SK-N-DZ (cell line): ENCODE measurements at regions not wholly inside any gene's neighbourhood (a gene's known extent, or its start where the extent isn't known, plus 50 kb on each side); places are given as distances from the start of the nearest gene placed in this dataset.
"Not testable (repeated sequence)": the region's sequence is repeated elsewhere in the genome, so short reads cannot be mapped to it uniquely, and the experiment has no call there.

ENCODE experiments used
- DNase-seq: peaks from one replicate; pipeline ENCODE4 v3.0.0-alpha.2; 2015; ENCODE audit warnings: low spot score

DNA sequence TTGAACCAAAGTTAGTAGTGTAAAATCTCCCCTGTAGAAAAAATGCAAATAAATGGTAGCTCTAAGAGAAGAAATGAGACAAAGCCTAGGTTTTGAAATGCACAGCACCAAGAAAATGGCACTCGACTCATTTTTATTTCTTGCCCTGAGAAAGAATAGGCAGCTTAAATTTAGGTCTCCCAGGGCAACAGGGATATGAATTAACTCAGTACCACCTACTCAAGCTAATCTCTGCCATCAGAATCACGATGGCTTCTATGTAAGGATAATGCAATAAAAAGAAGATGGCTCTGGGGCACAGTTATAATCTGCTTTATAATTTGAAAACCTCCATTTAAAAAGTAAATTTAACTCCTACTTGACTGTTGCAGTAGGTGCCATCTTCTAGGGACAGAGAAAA, 1784.3 kb downstream of the LRRC4C start:
- DNase-seq, result peak; percentile 43

DNA sequence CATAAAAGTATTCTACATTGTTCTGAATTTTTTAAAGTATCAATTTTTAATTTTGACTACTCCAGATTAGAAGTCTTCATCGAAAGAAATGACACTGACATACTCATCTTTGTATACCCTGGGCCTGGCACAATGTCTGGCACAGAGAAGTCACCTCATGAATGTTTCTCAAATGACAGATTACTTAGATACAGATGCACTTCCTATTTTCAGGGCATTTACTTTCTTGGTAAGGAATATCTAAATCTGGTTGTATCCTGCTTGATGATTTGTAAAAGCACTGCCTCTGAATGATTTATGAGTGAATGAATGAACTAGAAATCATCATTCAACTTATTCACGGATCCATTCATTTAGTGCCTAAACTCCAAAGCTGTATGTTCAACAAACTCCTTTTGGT, 1784.7 kb downstream of the LRRC4C start:
- peak; percentile 8 for DNase-seq

DNA sequence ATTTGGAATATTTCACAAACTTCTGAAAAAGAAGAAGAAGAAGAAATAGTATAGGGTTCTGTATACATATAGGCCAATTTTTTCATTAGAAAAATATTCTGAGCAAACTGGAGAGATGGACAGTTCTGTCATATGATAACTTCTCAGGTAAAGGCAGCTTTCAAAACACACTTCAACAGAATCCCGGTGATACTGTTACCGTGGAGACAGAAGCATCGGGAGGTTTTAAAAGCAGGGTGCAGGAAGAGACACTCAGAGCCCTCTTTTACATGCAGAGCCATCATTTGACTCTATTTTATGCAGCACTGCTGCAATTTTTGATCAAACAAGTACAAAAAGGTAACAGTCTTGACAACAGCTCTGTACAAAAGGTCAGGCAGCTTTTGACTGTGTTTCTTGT, 1785.4 kb downstream of the LRRC4C start:
- DNase-seq, result no peak

DNA sequence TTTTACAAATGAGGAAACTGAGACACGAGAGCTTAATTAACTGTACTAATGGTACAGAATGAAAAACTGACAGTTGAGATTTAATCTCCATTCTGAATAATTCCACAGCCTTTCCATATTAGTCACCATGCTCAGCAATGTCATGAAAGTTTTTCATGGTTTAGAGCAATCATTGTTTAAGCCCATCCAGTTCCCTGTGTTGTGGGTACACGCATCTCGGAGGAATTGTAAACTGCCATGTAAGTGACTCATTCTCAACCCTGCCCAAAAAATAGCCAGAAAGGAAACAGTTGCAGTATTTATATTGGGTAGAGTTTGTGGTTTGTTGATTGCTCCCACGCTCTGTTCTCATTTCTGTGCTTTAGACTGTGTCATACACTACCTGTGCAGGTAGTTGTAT, 1790.8 kb downstream of the LRRC4C start:
- DNase-seq, result no peak

DNA sequence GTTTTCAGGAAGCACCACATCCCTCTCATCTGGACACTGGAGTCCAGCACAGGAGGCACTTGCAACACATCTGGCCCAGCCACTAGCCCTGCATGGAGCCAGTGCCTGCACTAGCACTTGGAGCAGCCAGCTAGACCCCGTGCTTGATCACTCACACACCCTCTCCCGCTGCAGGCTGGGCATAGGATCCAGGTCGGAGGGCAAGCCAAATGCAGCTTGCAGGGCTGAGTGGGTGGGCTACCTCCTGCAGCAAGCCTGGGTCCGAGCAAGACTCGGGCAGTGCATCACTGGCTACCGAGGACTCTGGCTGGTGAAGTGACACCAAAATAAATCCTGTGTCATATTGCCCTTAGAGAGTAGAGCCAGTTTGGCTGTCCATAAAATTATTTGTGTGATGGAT, 1795.4 kb downstream of the LRRC4C start:
- no peak for DNase-seq

DNA sequence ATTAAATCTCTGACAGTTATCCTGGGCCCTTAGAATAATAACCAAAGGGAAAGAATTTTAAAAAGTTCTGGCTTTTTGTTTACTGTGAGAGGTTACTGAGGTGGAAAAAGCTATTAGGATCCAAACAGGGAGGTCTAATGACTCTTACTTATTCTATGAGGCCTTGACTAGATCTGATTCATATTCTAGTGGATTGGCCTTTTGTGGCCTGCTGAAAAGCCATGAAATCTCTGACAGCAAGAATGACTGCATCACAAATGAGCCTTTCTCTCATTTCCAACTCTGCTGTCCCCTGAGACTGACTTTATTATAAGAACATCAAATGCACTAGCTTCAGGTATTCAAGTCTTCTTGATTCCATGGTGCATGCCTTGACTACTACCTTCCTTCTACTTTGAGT, 1797.6 kb downstream of the LRRC4C start:
- DNase-seq, result no peak

DNA sequence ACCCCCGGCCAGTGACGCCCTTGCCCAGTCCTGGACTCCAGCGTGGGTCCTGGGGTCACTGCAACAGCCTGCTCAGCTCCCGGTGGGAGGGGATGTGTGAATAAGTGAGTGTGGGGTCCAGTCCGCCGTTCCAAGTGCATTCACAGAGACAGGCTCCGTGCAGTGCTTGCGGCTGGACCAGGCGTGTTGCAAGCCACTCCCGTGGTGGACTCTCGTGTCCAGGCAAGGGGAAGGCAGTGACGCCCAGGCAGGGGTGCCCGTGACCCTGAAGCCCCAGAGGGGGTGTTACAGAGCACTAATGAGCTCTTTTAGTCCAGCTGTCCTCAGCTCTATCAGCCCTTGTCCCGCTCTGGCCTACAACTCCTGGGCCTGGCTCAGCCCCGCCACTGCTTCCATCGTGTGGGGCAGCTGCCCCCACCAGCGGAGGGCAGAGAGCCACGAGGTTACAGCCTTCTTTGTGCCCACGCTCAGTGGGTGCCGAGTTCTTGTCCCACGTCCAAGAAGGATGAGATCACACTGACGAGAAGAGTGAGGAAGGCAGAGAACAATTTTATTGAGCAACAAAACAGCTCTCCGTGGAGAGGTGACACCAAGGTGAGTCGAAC, 1807.5 kb downstream of the LRRC4C start:
- DNase-seq, result no peak

DNA sequence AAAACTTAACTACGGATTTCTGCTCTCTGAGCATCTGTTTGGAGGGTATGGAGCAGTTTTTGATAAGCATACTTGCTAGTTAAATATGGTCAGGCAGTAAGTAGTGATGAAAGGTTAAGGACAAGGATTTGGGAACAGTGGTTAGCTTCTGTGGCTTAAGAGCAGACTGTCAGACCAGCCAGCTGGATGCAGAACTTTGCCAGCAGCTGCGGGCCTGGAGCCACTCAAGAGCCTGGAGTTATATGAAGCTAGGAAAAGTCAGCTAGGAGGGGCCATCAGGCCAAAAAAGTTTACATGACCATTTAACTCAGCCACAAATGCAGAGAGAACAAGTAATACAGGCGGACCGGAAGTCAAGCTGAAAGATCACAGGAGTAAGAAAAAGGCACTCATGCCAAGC, 1817.7 kb downstream of the LRRC4C start:
- no peak for DNase-seq

DNA sequence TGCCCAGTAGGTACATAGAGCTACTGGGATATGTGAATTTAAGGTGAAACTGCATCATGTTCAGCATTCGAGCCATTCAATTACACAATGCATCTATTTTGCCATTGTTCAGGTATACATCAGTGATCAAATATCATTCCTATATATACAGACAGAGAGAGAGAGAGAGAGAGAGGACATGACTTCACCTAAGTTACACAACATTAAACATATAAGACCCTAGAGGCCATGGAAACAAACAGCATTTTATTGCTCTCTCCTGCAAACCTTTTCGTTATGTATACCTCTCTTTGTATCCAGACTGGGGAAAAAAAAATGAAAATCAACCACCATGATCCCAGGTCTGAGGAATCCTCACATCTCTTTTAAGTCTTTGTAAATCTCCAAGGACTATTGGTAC, 1829.1 kb downstream of the LRRC4C start:
- no peak for DNase-seq

DNA sequence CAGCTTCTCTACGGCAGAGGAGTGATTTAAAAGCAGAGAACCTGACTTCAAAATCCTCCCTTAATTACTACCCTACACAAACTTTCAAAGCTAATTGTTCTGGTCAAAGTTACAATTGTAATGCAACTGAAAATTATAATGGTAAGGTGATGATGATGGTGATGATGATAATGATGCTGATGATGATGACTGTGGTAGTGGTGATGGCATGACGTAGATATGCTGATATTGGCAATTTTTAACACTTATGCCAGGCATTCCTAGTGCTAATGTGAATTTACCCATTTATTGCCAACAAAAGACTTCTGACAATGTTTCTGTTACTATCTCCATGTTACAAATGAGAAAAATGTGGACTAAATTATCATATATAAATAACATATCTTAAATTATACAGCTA, 1831.1 kb downstream of the LRRC4C start:
- no peak for DNase-seq

DNA sequence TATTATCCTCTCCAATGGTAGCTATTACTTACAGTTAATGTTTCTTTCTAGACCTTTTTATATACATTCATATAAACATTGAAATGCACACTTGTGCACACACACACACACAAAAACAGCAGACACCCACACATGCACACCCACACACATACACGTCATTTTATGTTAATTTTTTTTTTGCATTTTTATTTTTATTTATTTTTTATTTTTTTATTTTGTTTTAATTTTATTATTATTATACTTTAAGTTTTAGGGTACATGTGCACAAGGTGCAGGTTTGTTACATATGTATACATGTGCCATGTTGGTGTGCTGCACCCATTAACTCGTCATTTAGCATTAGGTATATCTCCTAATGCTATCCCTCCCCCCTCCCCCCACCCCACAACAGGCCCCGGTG, 1839.1 kb downstream of the LRRC4C start:
- not testable (repeated sequence) for DNase-seq

DNA sequence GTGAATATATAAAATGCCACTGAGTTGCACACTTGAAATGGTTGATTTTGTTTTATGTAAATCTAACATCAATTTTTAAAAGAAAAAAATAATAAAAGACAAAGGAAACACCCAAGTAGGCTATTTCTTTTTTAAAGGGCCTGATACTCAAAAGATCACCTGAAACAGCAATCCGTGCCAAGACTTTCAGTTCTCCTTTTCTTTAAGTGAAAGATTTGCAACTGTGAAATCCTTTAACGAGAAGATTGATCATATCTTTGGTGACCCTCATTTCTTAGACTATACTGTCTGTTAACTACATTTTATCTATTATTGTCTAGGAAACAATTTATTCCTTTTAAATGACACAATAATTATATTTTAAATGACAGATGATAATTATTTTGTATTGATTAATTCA, 1841.5 kb downstream of the LRRC4C start:
- no peak for DNase-seq

DNA sequence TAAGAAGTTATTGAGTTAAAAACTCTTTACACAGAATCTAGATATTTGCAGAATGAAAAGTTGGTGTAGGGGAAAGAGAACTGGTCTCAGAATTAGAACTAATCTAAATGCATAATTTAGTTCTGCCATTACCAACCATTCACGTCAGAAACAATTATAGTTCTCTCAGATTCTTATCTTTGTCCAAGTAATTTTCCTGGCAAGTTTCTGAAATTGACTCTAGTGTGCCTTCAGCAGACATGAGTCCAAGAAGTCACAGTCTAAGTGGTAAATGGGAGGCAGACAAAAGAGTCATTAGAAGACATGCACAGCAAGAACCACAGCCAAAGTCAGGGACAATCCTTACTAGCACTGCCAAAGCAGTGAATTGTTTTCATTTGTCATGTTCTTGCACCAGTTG, 1870.1 kb downstream of the LRRC4C start:
- DNase-seq, result peak; percentile 91

DNA sequence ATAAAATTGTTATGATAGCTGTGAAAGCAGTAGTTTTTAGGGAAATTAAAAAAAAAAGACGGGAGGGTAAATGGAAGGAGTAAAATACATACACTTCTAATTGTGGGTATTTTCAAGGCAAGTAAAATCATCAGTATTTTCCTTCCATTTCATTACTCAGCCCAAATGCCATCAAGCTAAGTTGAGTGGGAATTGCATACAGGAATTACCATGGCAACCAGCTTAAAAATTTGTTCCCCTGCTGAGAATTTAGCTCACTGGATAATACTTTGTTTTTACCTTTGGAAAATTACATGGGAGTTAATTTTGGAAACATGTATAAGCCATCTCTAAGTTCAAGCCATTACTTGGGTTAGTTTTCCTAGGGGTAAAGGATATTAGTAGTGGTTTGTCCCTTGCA, 1873.4 kb downstream of the LRRC4C start:
- no peak for DNase-seq

DNA sequence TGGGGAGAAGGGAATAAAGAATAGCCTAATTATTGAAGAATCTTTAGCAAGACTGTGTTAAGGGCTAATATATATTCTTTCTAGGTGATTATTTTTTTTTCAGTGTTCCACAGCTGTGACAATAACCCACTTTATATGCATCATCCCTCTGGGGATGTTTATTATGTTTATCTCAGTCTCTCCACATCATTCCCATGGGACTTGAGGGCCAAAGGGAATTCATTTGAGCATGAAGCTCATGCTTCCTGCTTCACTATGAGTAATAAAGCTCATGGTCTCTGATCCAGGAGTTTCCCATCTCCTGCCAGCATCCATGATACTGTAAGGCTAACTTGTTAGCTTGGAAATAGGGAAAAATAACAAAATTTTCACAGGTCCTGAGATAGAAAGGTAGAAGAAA, 1888.4 kb downstream of the LRRC4C start:
- no peak for DNase-seq

DNA sequence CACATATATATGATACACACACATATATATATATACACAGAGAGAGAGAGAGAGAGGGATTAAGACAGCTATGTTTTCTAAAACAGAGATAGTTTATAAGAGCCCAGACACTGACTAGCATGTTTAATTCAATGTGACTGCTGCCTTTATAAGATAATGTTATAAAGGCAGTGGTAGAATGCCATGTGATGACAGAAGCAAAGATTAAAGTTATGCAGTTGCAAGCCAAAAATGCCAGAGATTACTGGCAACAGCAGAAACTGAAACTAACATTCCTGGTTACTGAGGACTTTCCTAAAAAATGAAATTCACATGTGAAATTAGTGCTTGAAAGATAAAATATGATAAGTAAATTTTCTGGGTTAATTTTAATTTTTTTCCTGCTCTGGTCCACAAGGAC, 1888.9 kb downstream of the LRRC4C start:
- peak; percentile 5 for DNase-seq

DNA sequence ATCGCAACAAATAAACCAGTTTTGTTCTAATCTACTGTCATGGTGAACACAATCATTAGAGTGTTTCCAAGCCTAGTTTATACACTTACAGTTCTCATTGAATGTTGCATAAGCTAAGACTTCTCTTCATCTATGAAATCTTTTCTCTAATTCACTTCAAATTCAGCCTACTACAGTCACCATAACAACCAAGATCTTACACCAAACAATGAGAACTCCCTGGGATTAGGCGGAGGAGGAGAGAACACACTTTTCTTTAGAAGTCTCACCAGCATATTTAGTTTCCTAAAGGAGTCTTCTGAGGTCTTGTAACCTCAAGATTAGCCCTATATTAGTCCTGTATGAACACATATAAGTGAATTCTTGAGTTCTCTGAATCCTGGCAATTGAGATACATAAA, 1889.7 kb downstream of the LRRC4C start:
- DNase-seq, result no peak

DNA sequence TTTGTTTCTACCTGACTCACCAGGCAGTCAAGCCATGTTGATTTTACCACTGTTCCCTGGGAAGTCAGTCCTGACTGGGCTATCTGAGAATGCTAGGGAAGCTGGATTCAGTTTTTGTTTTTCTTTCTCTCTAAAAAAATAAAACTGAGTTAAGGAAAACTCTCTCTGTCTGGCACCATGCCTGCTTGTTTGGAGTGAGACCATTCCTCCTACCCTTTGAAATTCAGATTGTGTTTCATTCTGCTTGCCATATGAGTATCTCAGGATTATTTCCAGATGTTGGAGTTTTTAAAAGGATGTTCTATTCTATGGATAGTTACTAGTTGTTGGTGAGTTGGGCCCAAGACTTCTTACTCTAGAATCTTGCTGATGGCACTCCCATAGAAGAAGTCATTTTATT, 1917.0 kb downstream of the LRRC4C start:
- DNase-seq, result no peak

DNA sequence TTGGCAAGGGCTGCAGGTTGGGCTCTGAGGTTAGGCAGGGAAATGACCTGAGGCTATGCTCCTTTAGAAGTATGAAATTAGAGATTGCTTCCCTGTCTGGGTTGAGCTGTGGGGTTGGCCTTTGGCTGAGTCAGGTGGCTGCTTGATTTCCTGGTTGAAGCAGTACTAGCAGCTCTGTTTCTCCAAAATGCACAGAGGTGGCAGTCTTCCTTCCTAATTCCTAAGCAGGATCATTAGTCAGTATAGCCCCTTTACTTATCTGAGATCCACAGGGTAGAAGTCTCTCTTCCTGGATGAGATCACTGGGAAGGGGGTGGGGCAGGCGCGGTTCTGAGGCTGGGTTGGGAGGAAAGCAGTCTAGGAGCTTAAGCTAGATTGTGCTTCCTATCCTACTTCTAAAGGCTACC, 1917.5 kb downstream of the LRRC4C start:
- DNase-seq, result no peak

DNA sequence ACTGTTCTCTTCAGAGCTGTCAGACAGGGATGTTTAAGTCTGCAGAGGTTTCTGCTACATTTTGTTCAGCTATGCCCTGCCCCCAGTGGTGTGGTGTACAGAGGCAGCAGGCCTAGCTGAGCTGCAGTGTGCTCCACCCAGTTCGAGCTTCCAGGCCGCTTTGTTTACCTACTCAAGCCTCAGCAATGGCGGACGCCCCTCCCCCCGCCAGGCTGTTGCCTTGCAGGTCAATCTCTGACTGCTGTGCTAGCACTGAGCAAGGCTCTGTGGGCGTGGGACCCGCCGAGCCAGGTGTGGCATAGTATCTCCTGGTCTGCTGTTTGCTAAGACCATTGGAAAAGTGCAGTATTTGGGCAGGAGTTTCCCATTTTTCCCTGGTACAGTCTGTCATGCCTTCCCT, 1923.1 kb downstream of the LRRC4C start:
- not testable (repeated sequence) for DNase-seq
